Stimulated activated CD8-positive, alpha-beta memory T cell treated with anti-CD3 and anti-CD28 coated beads, Interleukin-7, amount 100 ng/mL, for 4 hours (primary cell): ENCODE measurements at regions not wholly inside any gene's neighbourhood (a gene's known extent, or its start where the extent isn't known, plus 50 kb on each side); places are given as distances from the start of the nearest gene placed in this dataset.
"Not testable (repeated sequence)": the region's sequence is repeated elsewhere in the genome, so short reads cannot be mapped to it uniquely, and the experiment has no call there.

ENCODE experiments used
- DNase-seq, 2 donors: peaks; one replicate each; pipeline ENCODE4 v3.0.0-alpha.2; 2020; ENCODE audit warnings: low read depth in 2 of 2

GRCh38 chr1:232170909-232171308 is 459.0 kb downstream of the SIPA1L2 start:
- no peak for DNase-seq

- no peak for DNase-seq
Measured at GRCh38 chr1:232169436-232169835, 460.5 kb downstream of the SIPA1L2 start.

GRCh38 chr1:232168508-232168907 is 461.4 kb downstream of the SIPA1L2 start:
- DNase-seq: no peak

GRCh38 chr1:232166942-232167341 is 463.0 kb downstream of the SIPA1L2 start:
- no peak for DNase-seq

- DNase-seq: no peak
Measured at GRCh38 chr1:232164078-232164963, 465.6 kb downstream of the SIPA1L2 start.

DNA sequence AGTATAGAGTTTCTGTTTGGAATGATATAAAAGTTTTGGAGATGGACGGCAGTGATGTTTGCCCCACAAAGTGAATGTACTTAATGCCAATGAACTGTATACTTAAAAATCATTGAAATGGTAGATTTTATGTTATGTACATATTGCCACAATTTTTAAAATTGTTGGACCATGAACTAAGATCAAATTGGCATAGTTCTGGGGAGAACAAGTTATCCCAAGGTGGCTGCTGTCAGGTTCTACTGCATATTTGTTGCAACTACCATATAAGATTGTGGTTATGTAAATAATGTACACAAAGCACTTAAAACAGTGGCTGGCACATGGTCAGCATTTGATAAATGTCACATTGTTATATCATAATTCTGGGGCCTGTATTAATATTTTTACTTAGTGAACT is 466.4 kb downstream of the SIPA1L2 start:
- DNase-seq: no peak

DNA sequence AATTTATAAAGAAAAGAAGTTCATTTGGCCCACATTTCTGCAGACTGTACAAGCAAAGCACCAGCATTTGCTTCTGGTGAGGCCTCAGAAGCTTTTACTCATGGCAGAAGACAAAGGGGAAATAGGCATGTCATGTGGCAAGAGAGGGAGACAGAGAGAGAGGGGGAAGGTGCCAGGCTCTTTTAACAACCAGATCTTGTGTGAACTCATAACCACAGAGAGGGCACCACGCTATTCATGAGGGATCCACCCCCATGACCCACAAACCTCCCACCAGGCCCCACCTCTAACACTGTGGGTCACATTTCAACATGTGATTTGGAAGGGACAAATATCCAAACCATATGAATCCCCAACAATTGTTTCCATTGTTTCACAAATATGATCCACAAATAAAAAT is 467.9 kb downstream of the SIPA1L2 start:
- no peak for DNase-seq

DNA sequence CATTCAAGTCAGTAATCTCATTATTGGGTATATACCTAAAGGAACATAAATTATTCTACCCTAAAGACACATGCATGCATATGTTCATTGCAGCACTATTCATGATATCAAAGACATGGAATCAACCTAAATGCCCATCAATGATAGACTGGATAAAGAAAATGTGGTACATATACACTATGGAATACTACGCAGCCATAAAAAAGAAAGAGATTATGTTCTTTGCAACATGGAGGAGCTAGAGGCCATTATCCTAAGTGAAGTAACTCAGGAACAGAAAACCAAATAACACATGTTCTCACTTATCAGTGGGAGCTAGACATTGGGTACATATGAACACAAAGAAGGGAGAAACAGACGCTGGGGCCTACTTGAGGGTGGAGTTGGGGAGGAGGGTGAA is 471.4 kb downstream of the SIPA1L2 start:
- not testable (repeated sequence) for DNase-seq

- DNase-seq: not testable (repeated sequence)
Measured at GRCh38 chr1:232156070-232156469, 473.9 kb downstream of the SIPA1L2 start.

DNA sequence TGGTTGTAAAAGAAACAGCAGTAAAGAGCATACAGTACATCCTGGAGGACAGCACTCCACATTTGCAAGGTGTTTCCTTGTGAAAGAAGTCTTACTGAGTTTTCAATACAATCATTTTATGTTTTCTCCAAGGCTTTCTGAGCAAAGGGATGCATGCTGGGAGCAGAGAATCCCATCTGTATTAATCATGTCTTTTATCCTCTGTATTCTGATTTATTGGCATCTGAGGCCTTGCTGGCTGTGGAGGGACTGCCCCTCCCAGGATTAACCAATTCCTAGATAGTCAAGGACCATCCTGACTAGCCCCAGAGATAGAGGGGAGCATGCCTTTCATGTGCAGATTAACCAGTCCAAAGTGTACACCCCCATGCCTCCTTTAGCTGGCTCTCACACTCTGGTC is 476.3 kb downstream of the SIPA1L2 start:
- no peak for DNase-seq

DNA sequence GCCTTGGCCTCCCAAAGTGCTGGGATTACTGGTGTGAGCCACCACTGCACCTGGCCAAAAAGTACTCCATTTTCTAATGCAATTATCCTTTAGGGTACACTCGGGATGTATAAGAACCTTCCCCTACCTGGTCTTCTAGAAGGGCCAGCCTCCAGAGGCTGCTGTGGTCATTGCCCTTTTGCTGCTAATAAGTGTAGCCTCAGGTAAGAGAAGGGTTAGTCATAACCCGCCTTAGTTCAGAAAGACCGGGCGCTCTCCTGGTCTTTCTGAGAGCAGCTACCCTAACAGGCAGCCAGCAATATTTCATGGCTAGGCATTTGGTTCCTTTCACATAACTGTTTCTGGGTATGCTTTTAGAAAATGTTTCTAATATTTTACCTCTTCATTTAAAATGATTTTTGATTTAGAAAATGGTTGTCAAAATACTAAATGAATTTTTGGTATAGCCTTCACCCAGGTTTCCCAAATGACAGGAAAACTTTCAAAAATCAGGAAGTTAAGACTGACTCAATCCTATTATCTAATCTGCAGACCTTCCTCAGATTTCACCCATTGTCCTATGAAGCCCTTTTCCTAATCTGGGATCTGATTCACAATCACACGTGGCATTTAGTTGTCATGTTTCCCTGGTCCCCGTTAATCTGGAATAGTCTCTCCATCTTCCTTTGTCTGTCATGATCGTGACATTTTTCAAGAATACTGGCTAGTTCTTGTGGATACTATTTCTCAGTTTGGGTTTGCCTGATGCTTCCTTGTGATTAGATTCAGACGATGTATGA is 479.0 kb downstream of the SIPA1L2 start:
- DNase-seq: no peak

- no peak for DNase-seq
Measured at GRCh38 chr1:232149287-232150201, 480.4 kb downstream of the SIPA1L2 start.

DNA sequence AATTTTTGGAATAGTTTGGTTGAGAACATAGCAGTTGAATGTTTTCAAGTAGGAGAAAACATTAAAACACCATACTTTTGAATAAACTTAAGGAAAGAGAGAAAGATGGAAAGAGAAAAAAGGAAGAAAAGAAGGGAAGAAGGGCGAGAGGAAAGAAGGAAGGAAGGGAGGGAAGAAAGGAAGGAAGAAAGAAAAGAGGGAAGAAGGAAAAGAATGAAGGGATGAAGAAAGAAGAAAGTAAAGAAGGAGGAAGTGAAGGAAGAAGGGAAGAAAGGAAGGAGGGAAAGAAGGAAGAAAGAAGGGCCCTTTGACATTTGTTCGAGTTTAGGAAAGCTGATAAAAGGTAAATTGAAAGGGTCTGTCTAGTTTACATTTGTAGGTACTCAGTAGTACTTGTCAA is 482.7 kb downstream of the SIPA1L2 start:
- DNase-seq: no peak

DNA sequence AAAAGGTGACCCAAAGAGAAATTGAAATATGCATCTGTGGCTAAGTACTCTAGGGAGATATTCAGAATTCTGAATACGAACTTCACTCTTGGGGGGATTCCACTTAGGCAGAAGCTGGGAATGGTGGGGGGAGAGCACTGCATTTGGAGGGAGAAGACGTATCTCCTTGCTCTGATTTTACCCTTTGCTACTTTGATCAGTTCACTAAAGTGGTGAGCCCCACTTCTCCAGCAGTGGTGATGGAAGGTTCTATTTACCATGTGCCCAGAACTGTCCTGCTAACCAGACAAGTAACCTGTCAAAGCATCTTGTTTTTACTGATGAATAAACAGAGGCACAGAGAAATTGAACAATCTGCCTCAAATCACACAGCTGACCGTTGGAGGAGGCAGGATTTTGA is 483.4 kb downstream of the SIPA1L2 start:
- no peak for DNase-seq

DNA sequence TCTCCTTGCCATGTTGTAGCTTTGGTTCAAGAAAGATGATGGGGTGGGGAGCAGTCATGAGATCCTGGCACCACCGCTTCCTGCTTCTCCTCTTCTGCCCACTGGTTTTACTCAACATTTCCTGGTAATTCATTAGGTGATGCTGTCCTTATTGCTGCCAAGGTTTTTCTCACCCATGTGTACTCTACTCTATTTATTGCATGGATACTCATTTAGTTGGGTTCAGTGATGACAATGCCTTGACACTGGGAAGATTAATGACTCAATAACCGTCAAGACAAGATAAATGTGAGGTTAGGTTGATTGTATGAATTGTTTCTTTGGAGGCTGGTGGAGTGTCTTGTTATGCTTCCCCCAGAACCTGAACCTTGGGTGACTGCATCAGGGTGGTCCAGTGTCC is 484.2 kb downstream of the SIPA1L2 start:
- DNase-seq: no peak

- no peak for DNase-seq
Measured at GRCh38 chr1:232144696-232145230, 485.2 kb downstream of the SIPA1L2 start.

DNA sequence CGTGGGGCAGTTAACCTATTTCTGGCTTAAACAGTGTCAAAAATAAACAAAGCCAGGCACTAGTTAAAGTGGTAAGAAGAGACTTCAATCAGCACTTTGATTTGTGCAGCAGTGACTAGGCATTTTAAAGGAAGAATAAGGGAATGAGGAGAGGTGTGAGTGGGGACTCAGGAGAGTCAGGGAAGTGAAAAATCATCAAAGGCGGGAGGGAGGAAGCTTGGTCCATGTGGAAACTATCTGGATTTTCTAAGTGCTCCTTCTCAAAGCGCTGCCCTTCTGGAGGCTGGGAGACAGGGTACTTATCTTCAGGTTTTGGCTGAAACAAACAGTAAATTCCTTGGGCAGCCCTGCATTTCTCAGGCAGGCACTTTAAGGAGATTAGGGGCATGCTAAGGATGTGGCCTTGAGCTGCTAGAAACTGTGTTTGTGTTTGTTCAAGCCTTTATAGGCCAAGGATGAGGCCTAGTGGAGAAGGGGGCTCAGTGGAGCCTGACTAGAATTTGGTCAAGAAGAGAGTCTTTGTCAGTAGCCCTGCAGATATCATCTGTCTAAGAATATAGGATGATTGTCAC is 486.5 kb downstream of the SIPA1L2 start:
- DNase-seq: no peak

DNA sequence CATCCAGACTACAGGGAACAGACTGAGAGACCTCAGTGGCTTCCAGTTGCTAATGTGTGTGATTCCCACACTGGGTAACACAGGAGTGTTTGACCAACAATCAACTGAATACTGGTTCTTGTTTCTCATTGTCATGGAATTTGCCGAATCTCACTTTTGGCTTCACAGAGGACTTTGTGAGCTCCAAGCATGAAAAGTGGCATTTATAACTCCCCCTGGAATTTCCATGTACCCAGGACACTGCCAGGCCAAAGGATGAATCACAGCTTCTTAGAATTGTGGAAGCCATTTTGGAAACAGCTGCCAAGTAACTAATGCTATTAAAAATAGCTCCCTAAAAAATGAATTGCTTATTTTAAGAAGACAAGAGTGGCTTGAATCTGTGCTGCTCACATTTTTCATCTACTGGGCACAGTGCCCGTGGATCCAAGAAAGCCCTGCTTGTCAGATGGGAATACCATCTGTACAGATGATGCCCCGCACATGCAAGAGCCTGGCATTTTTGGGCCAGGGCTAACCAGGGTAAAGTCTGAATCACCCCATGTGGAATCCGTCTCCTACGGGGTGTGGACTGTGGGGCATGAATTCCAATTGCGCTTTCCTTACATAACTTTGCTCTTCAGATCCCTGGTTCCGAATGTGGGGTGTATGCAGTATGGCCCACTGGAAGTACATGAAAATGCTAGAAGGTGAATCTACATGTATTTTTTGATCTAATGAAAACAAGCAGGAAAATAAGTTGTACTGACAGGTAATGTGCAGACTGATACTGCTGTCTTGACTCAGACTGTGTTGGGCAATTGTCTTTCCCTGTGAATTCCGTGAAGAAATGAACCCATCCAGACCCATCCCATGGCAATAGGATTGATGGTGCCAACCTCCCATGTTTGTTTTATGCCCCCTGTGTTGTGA is 487.3 kb downstream of the SIPA1L2 start:
- no peak for DNase-seq

GRCh38 chr1:232141167-232141448 is 488.8 kb downstream of the SIPA1L2 start:
- not testable (repeated sequence) for DNase-seq

DNA sequence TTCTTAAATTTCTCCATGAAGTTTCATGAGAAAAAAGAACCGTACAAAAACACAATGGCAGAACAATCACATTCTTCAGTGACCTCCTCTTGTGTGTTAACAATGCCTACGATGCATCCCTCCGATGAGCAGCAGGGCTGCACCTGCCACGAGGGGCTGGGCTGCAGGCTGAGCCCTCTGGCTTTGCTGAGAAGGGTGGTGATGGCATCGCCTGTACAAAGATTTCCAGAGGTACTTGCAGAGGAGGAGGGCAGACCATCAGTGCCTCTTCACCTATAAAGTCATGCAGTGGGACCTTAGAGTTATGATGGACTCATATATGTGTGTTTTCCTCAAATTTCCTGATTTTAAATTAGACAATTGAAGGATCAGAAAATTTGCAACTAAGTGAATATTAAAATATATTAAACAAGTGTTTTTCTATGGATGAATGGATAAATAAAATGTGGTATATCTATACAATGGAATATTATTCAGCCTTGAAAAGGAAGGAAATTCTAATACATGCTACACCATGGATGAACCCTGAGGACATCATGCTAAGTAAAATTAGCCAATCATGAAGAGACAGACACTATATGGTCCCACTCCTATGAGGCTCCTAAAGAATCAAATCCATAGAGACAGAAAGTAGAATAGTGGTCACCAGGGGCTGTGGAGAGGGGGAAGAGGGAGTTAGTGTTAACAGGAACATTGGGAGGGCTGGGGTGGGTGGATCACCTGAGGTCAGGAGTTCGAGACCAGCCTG is 489.3 kb downstream of the SIPA1L2 start:
- no peak for DNase-seq
